KG1 (cell line): ENCODE measurements at regions not wholly inside any gene's neighbourhood (a gene's known extent, or its start where the extent isn't known, plus 50 kb on each side); places are given as distances from the start of the nearest gene placed in this dataset.
"Not testable (repeated sequence)": the region's sequence is repeated elsewhere in the genome, so short reads cannot be mapped to it uniquely, and the experiment has no call there.

Source experiments
- DNase-seq: peaks from one replicate; lab custom pipeline; 2025; lab: John Stamatoyannopoulos, UW

GRCh38 chr6:139990856-139991465 lies 616.5 kb upstream of the CITED2 start:
- DNase-seq: no peak

DNA sequence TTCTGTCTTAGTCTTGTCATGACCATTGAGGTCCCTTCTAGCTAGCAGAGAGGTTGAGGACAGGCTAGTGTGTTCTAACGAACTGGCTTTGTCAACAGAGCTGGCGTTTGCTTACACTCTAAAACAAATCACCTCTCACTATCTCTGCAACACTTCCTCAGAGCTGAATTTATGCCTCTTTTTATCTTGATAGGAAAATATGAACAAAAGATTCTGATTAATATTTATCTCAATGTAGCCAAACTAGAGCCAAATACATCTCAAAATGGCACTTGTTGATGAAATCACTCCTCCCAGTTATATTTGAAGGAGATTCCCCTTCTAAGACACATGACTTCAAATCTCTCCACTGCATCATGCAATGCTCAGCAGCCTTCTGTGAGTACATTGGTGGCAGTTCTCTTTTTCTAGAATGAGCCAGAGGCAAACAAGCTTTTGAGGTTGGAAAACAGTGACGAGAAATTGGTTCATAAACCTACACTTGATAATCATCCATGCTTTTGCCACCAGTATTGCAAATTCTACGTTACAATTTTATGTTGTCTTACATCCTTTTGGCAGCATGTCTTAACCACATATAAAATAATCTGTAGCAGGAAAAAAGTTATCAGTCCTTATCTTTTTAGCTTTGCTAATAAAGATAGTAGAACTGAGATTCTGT lies 615.7 kb upstream of the CITED2 start:
- DNase-seq: no peak

- DNase-seq: no peak
These were observed 614.2 kb upstream of the CITED2 start for GRCh38 chr6:139988685-139989084.

- DNase-seq: no peak
These were observed 612.6 kb upstream of the CITED2 start for GRCh38 chr6:139987091-139987490.

- no peak for DNase-seq
These were observed 610.9 kb upstream of the CITED2 start for GRCh38 chr6:139985236-139985815.

DNA sequence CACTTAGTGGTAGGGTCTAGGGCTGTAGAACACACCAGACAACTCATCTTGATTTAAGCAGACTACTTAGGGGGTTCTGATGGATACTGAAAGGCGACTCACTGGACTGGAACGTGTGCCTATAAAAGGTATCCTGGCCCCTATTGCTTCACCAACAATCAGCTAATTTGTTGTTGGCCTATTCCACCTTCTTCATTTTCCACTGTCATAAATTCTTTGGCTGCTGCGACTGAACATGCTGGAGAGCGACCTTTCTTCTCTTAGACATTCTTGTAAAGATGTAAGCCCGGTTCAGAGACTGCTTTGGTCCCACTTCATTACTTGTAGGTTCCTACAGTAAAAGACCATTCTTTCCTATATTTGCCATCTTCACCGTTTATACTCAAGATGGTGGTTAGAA lies 609.9 kb upstream of the CITED2 start:
- DNase-seq: no peak

DNA sequence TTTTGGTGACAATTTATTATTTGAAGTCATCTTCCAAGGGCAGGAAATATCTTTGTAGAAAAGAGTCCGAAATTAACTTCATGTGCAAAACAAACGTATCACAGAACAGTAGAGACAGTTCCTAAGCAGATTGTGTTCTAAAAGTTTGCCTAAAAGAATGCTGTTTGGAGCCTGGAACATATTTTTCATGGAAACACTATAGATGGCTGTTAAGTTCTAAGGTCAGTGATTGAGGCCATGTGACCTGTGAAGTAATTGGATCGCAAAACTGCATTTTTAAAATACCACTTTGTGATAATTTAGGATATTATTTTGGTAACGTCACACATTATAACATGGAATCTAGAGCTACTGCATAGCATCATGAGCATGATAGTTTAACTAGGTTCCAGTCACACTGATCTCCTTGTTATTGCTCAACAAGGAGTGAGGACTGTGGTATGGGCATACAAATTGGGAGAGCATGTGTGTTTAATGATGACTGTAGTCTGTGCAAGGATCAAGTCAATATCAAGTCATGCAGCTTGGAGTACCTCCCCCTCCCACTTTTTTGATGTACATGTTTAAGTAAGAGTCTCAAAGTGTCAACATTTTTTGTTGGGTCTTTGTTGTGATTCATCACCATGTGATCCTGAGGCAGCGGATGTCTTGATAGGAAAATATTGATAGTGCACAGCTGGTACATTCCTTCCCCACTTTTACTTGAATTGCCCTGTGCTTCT lies 609.3 kb upstream of the CITED2 start:
- no peak for DNase-seq

DNA sequence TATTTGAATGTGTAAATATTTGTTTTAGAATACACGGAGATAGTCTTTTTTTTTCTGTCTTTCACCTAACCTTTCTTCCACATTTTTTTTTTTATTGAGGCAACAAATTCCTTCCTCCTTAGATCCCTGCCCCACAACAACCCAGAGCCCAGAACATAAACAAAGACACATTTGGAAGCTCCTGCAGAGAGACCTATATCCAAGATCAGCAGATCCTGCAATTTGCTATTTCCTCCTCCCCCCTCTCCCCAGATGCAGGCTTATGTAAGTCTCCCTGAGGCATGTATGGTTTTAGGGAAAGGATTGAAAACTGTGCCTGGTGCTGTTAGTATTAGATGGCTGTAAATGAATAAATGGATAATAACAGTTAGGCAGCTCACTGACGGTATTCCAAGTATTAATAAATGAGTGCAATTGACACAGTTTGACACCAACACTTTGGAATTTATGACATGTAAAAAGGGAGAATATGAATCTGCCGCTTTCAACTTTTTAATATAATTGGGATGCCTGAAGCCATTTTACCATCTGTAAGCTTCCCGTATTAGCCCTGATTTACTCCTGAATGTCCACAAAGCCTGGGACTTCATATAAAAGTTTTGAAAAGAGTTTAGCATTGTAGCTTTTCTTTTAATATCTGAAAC lies 608.3 kb upstream of the CITED2 start:
- no peak for DNase-seq

DNA sequence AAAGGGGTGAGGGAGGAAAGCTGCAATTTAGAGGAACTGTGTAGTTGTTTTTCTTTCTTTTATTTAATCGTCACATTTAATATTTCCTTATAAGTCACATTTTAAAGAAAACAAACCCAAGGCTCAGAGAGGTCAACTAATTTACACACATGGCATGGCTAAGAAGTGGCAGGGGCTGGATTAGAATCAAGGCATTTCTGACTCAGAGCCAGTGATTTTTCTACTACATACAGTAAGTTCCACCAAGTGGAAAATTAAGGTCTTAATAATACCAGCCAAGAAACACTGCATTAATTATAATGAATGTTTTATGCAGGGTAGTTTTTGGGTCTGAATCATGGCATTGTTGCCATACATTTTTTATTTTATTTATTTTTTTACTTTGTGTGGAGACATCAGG lies 607.7 kb upstream of the CITED2 start:
- DNase-seq: no peak

DNA sequence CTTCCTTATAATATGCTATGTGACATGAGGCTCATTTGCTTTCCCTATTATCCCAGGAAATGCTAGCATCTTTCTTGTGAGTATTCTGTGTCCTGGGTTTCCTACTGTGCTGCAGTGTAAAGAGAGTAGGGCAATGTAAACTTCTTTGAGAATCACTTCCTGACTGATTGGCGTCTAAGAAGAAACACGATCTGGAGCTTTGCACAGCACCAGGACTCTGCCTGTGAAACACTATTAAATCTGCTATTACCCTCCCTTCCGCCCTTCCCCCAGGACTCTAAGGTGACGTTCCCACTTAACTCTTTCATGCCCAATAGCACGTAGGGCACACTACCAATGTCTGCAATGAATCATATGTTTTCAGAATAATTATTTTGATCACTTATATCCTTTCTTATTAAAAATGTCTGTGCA lies 607.3 kb upstream of the CITED2 start:
- DNase-seq: no peak

GRCh38 chr6:139981066-139981624 lies 606.7 kb upstream of the CITED2 start:
- DNase-seq: no peak

DNA sequence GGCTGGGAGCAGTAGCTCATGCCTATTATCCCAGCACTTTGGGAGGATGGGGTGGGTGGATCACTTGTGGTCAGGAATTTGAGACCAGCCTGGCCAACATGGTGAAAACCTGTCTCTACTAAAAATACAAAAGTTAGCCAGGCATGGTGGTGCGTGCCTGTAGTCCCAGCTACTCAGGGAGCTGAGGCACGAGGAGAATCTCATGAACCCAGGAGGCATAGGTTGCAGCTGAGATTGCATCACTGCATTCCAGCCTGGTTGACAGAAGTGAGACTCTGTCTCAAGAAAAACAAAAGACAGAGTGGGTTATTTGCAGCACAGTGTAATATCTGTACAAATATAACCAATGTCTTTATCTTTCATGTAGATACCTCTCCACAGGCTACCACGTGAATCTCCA lies 606.2 kb upstream of the CITED2 start:
- DNase-seq: not testable (repeated sequence)

GRCh38 chr6:139979021-139979725 lies 604.7 kb upstream of the CITED2 start:
- no peak for DNase-seq

- no peak for DNase-seq
These were observed 603.5 kb upstream of the CITED2 start for GRCh38 chr6:139977887-139978332.

DNA sequence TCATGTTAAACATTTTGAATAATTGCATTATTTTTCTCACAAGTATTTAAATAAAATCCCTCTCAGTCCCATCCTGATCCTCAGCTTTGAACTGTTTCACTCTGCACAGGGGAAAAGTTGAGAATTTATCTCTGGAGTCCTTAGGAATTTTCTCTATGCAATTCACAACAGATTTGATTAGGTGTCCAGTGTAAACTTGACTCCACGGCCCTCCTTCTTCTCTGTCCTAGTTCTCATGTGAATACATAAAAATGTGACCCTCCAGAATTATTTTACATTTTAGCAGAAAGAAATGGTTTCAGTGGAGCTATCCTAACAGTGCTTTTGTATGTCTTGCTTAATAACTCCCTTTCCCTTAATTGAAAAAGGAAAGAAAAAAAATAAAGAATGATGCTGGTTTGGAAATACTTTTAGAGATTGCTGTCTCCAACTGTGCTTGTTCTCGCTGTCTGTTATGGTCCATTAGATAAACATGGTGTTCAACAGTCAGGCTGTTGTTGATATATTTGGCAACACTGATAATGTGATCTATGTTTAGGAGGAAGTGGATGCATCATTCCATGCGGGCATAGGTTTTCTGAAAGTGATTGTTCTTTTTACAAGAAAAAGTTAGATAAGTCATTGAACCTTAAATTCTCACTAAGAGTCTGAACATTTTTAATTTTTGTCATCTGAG lies 599.4 kb upstream of the CITED2 start:
- DNase-seq: no peak

DNA sequence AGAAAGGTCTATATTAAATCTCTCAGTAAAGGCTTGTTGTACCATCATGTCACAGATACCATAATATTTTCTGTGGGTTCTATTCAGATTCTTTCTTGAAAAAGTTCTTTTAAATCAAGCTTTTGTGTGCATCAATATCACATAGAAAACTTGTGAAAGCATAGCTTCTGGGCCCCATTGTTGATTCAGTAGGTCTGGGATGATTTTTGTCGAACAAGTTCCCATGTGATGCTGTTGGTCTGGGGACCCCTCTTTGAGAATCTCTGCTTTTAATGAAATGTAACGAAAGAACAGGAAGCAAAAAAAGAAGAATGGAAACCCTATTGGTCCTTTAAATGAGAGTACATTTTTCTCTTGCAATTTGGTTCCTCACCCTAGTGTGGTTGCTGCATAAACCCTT lies 597.7 kb upstream of the CITED2 start:
- DNase-seq: no peak

DNA sequence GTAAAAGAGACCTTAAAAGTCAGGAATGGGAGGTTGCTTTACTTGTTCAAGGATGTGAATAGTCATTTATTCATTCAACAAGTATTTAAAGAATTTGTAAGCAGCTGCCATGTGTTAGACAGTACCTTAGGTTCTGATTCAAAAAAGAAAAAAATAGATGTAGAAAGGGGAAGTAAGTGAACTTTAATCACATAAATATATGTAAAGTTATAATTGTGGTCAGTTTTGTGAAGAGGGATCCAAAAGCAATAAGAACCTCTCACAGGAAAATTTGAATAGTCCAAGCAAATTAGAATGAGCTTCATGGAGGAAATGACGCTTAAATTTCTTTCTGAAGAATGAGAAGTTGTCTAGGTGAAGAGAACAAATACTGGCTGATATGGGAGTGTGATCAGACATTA lies 596.1 kb upstream of the CITED2 start:
- no peak for DNase-seq

GRCh38 chr6:139967497-139967896 lies 593.0 kb upstream of the CITED2 start:
- DNase-seq: no peak

GRCh38 chr6:139965393-139965792 lies 590.9 kb upstream of the CITED2 start:
- no peak for DNase-seq

GRCh38 chr6:139964737-139965136 lies 590.3 kb upstream of the CITED2 start:
- no peak for DNase-seq
